ENCODE measurements at regions not wholly inside any gene's neighbourhood (a gene's known extent, or its start where the extent isn't known, plus 50 kb on each side); places are given as distances from the start of the nearest gene placed in this dataset.

DNA sequence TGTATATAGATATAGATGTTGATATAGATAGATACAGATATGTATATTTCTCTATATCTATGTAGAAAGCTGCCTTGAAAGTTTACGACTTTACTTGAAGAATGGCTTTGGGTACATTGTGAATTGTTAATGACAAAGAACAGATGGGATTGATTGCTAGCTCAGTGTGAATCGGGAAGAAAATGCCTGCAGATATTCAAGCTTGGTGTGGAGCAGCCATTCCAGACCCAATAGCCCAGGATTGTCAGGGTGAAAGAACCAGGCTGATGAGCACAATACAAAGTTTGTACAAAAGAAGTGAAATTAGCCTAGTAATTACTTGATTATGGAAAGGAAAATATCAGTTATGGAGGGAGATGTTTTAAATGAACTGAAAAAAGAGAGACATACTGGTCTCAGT lies 946.2 kb downstream of the STPG2 start:
- no peak for DNase-seq (ENCODE audit: low spot score)
- intact Hi-C loops (cut with micrococcal nuclease; ENCODE audit: unreplicated experiment): loop anchor here (5.0 kb wide), 1 partner anchor 300 kb away; no protein-coding TSS in a partner anchor
- no TSS peak for BruUV-seq (replicated peaks)
- ChIA-PET POLR2A (ENCODE audit: low non-redundant PET) (no interaction called here), CTCF (no interaction called here)
- H3K9me3 ChIP-seq (ENCODE audit: low read depth, low read length, poor library complexity, severe bottlenecking): no peaks in the 10 kb centered on the region
- H3K4me1 ChIP-seq (ENCODE audit: insufficient read depth, low read length, poor library complexity, severe bottlenecking): no peaks in the 10 kb centered on the region
- H3K36me3 ChIP-seq (ENCODE audit: insufficient read depth, low read length, poor library complexity, severe bottlenecking): no peaks in the 10 kb centered on the region
- H3K27ac ChIP-seq (ENCODE audit: low read depth, low read length, poor library complexity, severe bottlenecking): no peak overlapping the region
- no peaks in the 10 kb centered on the region for H3K27me3 ChIP-seq (replicated peaks; ENCODE audit: insufficient read depth, low read depth, low read length, poor library complexity)
- H3K4me3 ChIP-seq (ENCODE audit: low read depth, low read length, poor library complexity, severe bottlenecking): no peak overlapping the region
- TF ChIP-seq EZH2 (IDR thresholded peaks at IDR 0.05; ENCODE audit: borderline replicate concordance, low read depth, low read length, poor library complexity, severe bottlenecking): no peak
- TF ChIP-seq, protein P1, sequence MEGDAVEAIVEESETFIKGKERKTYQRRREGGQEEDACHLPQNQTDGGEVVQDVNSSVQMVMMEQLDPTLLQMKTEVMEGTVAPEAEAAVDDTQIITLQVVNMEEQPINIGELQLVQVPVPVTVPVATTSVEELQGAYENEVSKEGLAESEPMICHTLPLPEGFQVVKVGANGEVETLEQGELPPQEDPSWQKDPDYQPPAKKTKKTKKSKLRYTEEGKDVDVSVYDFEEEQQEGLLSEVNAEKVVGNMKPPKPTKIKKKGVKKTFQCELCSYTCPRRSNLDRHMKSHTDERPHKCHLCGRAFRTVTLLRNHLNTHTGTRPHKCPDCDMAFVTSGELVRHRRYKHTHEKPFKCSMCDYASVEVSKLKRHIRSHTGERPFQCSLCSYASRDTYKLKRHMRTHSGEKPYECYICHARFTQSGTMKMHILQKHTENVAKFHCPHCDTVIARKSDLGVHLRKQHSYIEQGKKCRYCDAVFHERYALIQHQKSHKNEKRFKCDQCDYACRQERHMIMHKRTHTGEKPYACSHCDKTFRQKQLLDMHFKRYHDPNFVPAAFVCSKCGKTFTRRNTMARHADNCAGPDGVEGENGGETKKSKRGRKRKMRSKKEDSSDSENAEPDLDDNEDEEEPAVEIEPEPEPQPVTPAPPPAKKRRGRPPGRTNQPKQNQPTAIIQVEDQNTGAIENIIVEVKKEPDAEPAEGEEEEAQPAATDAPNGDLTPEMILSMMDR (conservative IDR thresholded peaks at IDR 0.05; ENCODE audit: low read depth, low read length): no peak

DNA sequence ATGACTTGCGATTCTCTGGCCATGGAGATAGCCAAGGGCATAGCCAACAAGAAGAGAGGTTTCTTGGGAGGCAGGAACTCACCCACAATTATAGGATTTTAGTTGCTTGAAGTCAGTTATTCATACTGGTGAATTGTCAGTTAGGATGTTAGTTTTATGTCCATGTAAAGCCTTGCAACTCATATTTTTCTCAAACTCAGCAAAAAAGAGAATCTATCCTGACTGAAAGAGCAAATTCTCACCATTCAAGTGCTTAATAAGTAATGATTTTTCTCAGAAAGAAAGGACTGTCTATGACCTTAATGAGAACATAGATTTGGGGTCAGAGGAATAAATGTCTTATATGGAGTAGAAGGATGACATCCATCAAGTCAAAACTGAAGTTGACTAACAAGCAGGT lies 934.5 kb downstream of the STPG2 start:
- TF ChIP-seq EZH2 (IDR thresholded peaks at IDR 0.05; ENCODE audit: borderline replicate concordance, low read depth, low read length, poor library complexity, severe bottlenecking): no peak
- TF ChIP-seq, protein P1 (conservative IDR thresholded peaks at IDR 0.05; ENCODE audit: low read depth, low read length): no peak
- ChIA-PET CTCF (no interaction called here), POLR2A (ENCODE audit: low non-redundant PET) (no interaction called here)
- Histone ChIP-seq H3K4me1 (ENCODE audit: insufficient read depth, low read length, poor library complexity, severe bottlenecking) (no peaks in the 10 kb centered on the region), H3K9me3 (ENCODE audit: low read depth, low read length, poor library complexity, severe bottlenecking) (no peaks in the 10 kb centered on the region), H3K4me3 (ENCODE audit: low read depth, low read length, poor library complexity, severe bottlenecking) (no peak overlapping the region), H3K36me3 (ENCODE audit: insufficient read depth, low read length, poor library complexity, severe bottlenecking) (no peaks in the 10 kb centered on the region), H3K27me3 (replicated peaks; ENCODE audit: insufficient read depth, low read depth, low read length, poor library complexity) (no peaks in the 10 kb centered on the region), H3K27ac (ENCODE audit: low read depth, low read length, poor library complexity, severe bottlenecking) (no peak overlapping the region)
- DNase-seq (ENCODE audit: low spot score): no peak
- intact Hi-C loops (cut with micrococcal nuclease; ENCODE audit: unreplicated experiment): no loop called here
- BruUV-seq (replicated peaks): no TSS peak

DNA sequence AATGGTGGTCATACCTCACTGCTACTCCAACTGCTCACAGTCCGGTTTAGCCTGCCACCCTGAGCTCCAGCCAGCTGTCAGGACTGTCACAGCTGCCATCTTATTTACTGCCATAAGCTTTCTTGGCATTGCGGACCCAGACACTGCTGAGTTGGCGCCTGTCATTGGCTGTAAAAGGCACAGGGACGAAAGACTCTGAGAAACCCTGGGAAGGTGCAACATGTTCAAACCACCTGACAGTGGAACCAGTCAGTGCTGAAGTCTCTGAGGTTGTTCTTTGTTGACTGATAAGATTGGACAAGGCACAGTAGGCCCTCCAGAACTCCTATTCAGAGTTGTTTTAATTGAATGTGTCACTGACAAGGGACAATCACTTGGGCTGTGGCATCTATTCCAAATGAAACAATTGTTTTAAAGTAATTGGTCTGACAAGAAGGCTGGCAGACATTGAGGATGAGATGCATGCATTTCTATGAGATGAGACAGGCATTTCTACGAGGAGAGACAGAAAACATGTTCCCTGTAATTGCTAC lies 927.8 kb downstream of the STPG2 start:
- H3K27me3 ChIP-seq (replicated peaks; ENCODE audit: insufficient read depth, low read depth, low read length, poor library complexity): no peaks in the 10 kb centered on the region
- TF ChIP-seq, protein P1 (conservative IDR thresholded peaks at IDR 0.05; ENCODE audit: low read depth, low read length): no peak
- TF ChIP-seq EZH2 (IDR thresholded peaks at IDR 0.05; ENCODE audit: borderline replicate concordance, low read depth, low read length, poor library complexity, severe bottlenecking): no peak
- H3K36me3 ChIP-seq (ENCODE audit: insufficient read depth, low read length, poor library complexity, severe bottlenecking): no peaks in the 10 kb centered on the region
- no TSS peak for BruUV-seq (replicated peaks)
- DNase-seq (ENCODE audit: low spot score): no peak
- H3K9me3 ChIP-seq (ENCODE audit: low read depth, low read length, poor library complexity, severe bottlenecking): no peaks in the 10 kb centered on the region
- POLR2A ChIA-PET (ENCODE audit: low non-redundant PET): no interaction called here
- CTCF ChIA-PET: no interaction called here
- no peak overlapping the region for H3K4me3 ChIP-seq (ENCODE audit: low read depth, low read length, poor library complexity, severe bottlenecking)
- H3K4me1 ChIP-seq (ENCODE audit: insufficient read depth, low read length, poor library complexity, severe bottlenecking): no peaks in the 10 kb centered on the region
- intact Hi-C loops (cut with micrococcal nuclease; ENCODE audit: unreplicated experiment): no loop called here
- no peak overlapping the region for H3K27ac ChIP-seq (ENCODE audit: low read depth, low read length, poor library complexity, severe bottlenecking)

All from A673 (cell line).